Gastrocnemius medialis (tissue), 4 donors: ENCODE measurements at regions not wholly inside any gene's neighbourhood (a gene's known extent, or its start where the extent isn't known, plus 50 kb on each side); places are given as distances from the start of the nearest gene placed in this dataset.

Source experiments
- CTCF ChIP-seq, 5 experiments: fragments of 450-650 bp in 3 of 5; fragments of 200-600 bp in 2 of 5; sonication (generic) in 2 of 5; IDR thresholded peaks in 4 of 5; conservative IDR thresholded peaks in 1 of 5; 1 replicate in 4 of 5; 2 replicates in 1 of 5; pipeline ENCODE4 v1.5.1; 2016 to 2019; ENCODE audit warnings: antibody characterized with exemption in 5 of 5, mild to moderate bottlenecking in 3 of 5, moderate library complexity in 3 of 5
- POLR2A ChIP-seq, 2 donors: fragments of 450-650 bp; IDR thresholded peaks; one replicate each; pipeline ENCODE4 v1.6.1; 2017; ENCODE audit warnings: antibody characterized with exemption in 2 of 2, mild to moderate bottlenecking in 2 of 2, moderate library complexity in 2 of 2

GRCh38 chr12:92533280-92533890 lies 169.4 kb upstream of the PLEKHG7 start:
- no peak for TF ChIP-seq POLR2A (IDR thresholded peaks at IDR 0.05)
- TF ChIP-seq CTCF (IDR thresholded peaks at IDR 0.05 in 4 of 5, conservative IDR thresholded peaks at IDR 0.05 in 1 of 5) = no peak
